ENCODE measurements at regions not wholly inside any gene's neighbourhood (a gene's known extent, or its start where the extent isn't known, plus 50 kb on each side); places are given as distances from the start of the nearest gene placed in this dataset.

- Histone ChIP-seq H3K9me1 (ENCODE audit: control insufficient read depth, insufficient read depth, low read length) (peaks cover 4% of the 10 kb centered on the region), H3K27me3 (ENCODE audit: control insufficient read depth in 2 of 2, insufficient read depth in 2 of 2, low read length in 2 of 2) (peaks cover 22 to 30% of the 10 kb centered on the region in 2 experiments), H4K20me1 (replicated peaks; ENCODE audit: control insufficient read depth, insufficient read depth, low read length) (no peaks in the 10 kb centered on the region), H3K4me1 (replicated peaks in 1 of 2; ENCODE audit: control insufficient read depth in 2 of 2, insufficient read depth in 2 of 2, low read length in 2 of 2) (0 out of 5 replicates have a peak, but pooled peaks cover 0 to 3% of the 10 kb centered on the region in 2 experiments), H2AFZ (ENCODE audit: low read depth, low read length) (no peak overlapping the region), H3K27ac (ENCODE audit: extremely low read depth, low read depth, low read length) (no peak overlapping the region), H3K36me3 (ENCODE audit: control insufficient read depth, insufficient read depth, low read length) (no peaks in the 10 kb centered on the region), H3K9ac (ENCODE audit: insufficient read depth in 1 of 2, low read depth in 2 of 2, low read length in 2 of 2) (no peak overlapping the region), H3K4me2 (ENCODE audit: insufficient read depth, low read length) (no peak overlapping the region), H3K9me3 (replicated peaks; ENCODE audit: control insufficient read depth, insufficient read depth, low read depth, low read length) (no peaks in the 10 kb centered on the region), H3K4me3 (no peak overlapping the region), H3K79me2 (ENCODE audit: control insufficient read depth, insufficient read depth, low read length) (no peaks in the 10 kb centered on the region)
- ATAC-seq (no peak), DNase-seq (ENCODE audit: extremely low read depth in 1 of 4, low spot score in 3 of 4) (no peak), FAIRE-seq (no peak)
- intact Hi-C loops (cut with micrococcal nuclease) = no loop called here
- CTCF ChIA-PET (ENCODE audit: low intra/inter-chr PET ratio) = no interaction called here
- 0% methylated on average over 15 of the region's 15 CpGs for WGBS (ENCODE audit: insufficient coverage, low coverage, missing lambda C conversion rate)
- in situ Hi-C loops (cut with MboI) = no loop called here
- no TSS peak for BruUV-seq (replicated peaks)
- POLR2A ChIA-PET = no interaction called here
- TF ChIP-seq SLC30A9 (CRISPR knock-in tag; IDR thresholded peaks at IDR 0.05) (no peak), ZNF347 (CRISPR knock-in tag; IDR thresholded peaks at IDR 0.05; ENCODE audit: low read depth) (no peak), PTBP1 (IDR thresholded peaks at IDR 0.05; ENCODE audit: low read depth, low read length) (no peak), U2AF2 (optimal IDR thresholded peaks at IDR 0.05; ENCODE audit: low read depth, low read length) (no peak), ZC3H8 (IDR thresholded peaks at IDR 0.05) (no peak), ARID3B (CRISPR knock-in tag; IDR thresholded peaks at IDR 0.05; ENCODE audit: borderline replicate concordance) (no peak)
- TF ChIP-seq, protein P1, sequence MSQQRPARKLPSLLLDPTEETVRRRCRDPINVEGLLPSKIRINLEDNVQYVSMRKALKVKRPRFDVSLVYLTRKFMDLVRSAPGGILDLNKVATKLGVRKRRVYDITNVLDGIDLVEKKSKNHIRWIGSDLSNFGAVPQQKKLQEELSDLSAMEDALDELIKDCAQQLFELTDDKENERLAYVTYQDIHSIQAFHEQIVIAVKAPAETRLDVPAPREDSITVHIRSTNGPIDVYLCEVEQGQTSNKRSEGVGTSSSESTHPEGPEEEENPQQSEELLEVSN (IDR thresholded peaks at IDR 0.05; ENCODE audit: borderline replicate concordance in 1 of 2, extremely low read depth in 1 of 2, insufficient read depth in 1 of 2, insufficient read length in 1 of 2, low read depth in 1 of 2, low read length in 1 of 2, poor library complexity in 1 of 2, severe bottlenecking in 1 of 2) = no peak
- TF ChIP-seq, protein P2, sequence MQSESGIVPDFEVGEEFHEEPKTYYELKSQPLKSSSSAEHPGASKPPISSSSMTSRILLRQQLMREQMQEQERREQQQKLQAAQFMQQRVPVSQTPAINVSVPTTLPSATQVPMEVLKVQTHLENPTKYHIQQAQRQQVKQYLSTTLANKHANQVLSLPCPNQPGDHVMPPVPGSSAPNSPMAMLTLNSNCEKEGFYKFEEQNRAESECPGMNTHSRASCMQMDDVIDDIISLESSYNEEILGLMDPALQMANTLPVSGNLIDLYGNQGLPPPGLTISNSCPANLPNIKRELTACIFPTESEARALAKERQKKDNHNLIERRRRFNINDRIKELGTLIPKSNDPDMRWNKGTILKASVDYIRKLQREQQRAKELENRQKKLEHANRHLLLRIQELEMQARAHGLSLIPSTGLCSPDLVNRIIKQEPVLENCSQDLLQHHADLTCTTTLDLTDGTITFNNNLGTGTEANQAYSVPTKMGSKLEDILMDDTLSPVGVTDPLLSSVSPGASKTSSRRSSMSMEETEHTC (IDR thresholded peaks at IDR 0.05) = no peak
Observed at GRCh38 chr1:63074321-63074720, 248.0 kb upstream of the FOXD3 start.

Data from K562 (cell line).